ENCODE measurements at regions not wholly inside any gene's neighbourhood (a gene's known extent, or its start where the extent isn't known, plus 50 kb on each side); places are given as distances from the start of the nearest gene placed in this dataset.
A peak's percentile ranks its signal among the peaks of the same experiment; 100 is the strongest.

- intact Hi-C loops (cut with DNase I): no loop called here
- DNase-seq (ENCODE audit: low spot score): no peak
These were observed 509.0 kb downstream of the CD83 start for GRCh38 chr6:14626556-14626955.

DNA sequence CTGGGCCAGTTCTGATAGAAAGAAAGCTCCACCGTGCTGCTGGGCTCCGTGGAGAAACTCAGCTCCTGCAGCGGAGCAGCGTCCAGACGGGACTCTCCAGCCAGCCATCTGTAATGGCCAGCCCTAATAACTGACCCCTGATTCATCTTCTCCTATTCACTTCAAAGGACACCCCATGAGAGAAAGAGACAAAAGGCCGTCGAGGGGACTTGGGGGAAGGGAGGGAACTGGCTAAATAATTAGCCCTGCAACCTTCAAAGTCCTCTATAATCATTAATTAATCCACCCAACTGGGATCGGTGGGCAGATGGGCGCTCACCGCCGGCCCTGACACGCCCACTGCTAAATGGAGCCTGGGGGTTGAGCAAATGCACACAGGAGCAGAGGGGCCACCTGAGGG, 512.4 kb downstream of the CD83 start:
- DNase-seq (ENCODE audit: low spot score): no peak
- intact Hi-C loops (cut with DNase I): loop anchor here (10.0 kb wide), 1 partner anchor 615 kb away; the partner anchor contains the start of gene JARID2

- intact Hi-C loops (cut with DNase I): loop anchor here (10.0 kb wide), 1 partner anchor 611 kb away; the partner anchor contains the start of gene JARID2
- DNase-seq (ENCODE audit: low spot score): no peak
These were observed 515.9 kb downstream of the CD83 start for GRCh38 chr6:14633479-14633878.

GRCh38 chr6:14634072-14634471, 516.5 kb downstream of the CD83 start:
- DNase-seq (ENCODE audit: low spot score): no peak
- intact Hi-C loops (cut with DNase I): loop anchor here (10.0 kb wide), 1 partner anchor 611 kb away; the partner anchor contains the start of gene JARID2

- intact Hi-C loops (cut with DNase I): loop anchor here (5.0 to 10.0 kb wide), 4 partner anchors 77 to 610 kb away; partner anchors contain the start of gene JARID2
- DNase-seq (ENCODE audit: low spot score): no peak
These were observed 517.6 kb downstream of the CD83 start for GRCh38 chr6:14635195-14635594.

DNA sequence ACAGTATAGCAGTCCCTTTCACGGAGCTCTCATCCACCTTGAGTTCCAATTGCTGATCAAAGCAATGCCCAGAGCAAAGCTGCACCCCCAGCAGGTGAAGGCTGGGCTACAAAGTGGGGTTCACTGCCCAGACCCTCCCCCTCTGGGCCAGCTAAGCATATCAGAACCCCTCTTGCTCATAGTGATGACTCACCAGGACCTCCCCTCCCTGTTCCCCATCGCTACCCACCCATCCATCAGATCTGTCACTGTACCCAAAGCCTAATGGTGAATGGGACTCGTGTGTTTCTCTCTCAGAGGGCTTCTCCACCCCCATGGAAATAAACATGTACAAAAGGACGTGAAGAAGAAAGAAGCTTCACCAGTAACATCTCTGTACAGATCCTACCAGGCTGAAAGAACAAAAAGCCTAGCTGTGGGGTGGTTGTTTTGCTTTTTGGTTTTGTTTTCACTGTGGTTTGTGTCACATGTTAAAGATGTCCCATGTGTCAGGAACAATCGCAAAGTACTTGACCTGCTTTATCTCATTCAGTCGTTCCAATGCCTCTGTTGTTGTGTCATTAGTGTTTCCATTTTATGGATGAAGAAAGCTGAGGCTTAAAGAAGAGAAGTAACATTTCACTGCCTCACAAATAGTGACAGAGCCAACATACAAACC, 518.5 kb downstream of the CD83 start:
- DNase-seq (ENCODE audit: low spot score): no peak
- intact Hi-C loops (cut with DNase I): loop anchor here (5.0 to 10.0 kb wide), 4 partner anchors 76 to 609 kb away; partner anchors contain the start of gene JARID2

DNA sequence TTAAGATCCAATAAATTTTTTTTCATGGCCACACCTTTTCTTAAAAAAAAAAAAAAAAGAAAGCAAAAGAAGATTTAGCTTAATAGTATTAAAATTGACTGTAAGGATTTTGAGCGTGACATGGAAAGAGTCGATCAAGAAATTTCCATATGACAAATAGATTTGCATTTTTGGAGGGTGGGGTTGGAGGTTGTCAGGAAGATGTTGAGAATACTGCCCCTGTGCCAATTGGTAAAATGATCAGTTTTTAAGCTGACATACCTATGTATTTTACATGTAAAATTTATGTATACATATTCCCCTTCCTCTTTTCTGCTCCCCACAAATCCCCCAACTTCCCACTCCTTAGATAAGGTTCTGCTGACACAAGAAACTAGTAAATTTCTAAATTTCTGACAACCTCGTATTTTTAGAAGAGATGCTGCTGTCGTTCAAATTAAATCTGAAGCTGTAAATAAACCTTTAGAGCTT, 520.9 kb downstream of the CD83 start:
- intact Hi-C loops (cut with DNase I): loop anchor here (5.0 to 10.0 kb wide), 4 partner anchors 74 to 606 kb away; partner anchors contain the start of gene JARID2
- DNase-seq (ENCODE audit: low spot score): no peak

DNA sequence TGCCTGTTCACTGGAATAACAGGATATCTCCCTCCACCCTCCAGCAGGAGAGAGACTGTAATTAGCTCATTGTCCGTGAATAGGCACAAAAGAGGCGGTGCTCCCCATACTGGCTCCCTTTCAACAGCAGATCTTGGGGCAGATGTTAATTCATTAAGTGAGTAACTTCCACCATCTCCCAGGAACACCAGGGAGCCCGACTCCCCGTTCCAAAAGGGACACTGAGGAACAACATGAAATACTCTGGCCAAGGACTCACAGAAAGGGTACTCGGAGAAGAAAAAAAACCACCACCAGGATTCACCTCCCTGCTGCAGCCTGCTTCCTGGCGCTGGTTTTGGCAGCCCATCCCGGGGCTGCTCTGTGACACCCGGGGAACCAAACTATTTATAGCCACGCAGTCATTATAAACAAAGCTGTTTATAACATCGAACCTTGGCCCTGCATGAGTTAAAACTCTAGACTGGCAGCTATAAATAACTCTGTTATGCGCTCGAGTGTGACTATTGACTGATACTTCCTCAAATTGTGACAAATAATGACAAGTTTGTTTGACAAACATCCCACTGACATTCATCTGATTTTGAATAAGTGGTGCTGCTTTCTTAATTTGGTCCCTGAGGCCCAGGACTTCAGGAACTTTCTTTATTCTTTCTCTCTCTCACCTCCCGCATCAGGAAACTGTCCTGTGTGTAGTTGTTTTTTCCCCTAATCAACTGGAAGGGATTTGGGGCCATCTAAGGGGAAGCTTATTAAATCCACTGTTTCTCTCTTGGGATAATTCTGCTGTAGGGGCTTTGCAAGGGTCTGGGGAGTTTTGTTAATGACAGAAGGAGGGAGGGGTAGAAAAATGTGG, 521.6 kb downstream of the CD83 start:
- DNase-seq (ENCODE audit: low spot score): peak; percentile 81
- intact Hi-C loops (cut with DNase I): loop anchor here (5.0 to 10.0 kb wide), 4 partner anchors 73 to 606 kb away; partner anchors contain the start of gene JARID2

GRCh38 chr6:14639983-14640599, 522.5 kb downstream of the CD83 start:
- intact Hi-C loops (cut with DNase I): loop anchor here (5.0 to 10.0 kb wide), 4 partner anchors 72 to 605 kb away; partner anchors contain the start of gene JARID2
- DNase-seq (ENCODE audit: low spot score): no peak

DNA sequence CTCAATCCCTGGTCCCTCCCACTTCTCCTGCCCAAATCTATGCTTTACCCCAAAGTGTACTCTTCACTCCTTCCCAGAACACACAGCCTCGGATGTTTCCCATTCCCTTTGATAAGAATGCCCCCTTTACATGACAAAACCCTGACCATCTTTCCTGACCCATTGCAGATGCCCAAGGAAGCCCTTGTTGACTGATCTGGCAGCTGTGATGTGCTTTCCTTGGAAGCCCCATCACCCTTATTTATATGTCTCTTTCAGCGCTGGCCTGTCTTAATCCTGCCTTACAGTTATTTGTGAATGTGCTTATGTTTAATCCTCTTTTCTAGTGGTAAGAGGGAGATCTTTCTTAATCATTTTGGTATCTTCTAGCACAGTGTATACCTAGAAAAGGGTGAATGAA, 523.1 kb downstream of the CD83 start:
- intact Hi-C loops (cut with DNase I): no loop called here
- no peak for DNase-seq (ENCODE audit: low spot score)

DNA sequence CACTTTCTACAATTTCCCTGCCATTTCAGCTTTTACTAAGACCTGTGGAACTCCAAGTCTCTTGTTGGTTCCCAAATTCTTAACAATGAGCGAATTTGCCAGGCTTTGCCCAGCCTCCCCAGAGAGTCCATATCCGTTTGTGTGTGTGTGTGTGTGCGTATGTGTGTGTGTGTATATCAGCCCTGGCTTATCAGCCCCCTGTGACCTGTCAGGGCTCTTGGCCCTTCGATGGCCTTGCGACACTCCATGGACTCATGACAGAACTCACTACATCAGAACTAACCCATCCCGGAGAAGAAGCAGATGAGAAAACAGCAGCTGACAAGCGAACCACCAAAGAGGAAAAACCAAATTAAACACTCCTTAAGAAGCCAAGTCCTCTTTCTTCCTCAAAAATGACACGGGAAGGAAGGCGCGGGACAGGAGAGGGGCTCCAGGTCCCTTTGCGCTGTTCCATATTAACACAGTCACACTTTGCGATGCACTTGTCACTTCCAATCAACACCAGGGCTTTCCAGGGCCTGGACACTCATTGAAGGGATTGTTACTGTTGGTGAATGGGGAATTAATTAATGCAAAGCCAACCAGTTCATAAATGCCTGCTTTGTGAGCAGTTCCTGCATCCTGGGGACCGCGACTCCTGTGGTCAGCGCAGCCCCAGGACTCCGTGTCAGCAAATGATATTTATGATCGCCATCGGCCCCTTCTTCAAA, 524.0 kb downstream of the CD83 start:
- DNase-seq (ENCODE audit: low spot score): no peak
- intact Hi-C loops (cut with DNase I): no loop called here

DNA sequence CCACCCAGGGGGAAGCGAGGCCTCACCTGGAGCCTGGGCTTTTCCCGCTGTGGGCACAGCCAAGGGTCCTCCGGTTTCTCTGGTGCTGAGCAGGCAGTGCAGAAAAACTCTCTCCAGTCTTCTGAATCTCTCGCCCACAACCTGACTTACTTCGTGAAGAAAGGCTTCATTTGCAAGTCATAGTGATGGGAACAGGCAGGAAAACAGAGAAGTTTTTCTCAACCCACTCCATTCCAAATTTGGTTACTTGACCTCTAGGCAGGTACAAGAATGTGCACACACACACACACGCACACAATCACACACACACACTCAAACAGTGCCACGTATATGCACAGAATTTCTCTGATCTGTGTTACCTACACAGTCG, 524.5 kb downstream of the CD83 start:
- intact Hi-C loops (cut with DNase I): no loop called here
- no peak for DNase-seq (ENCODE audit: low spot score)

DNA sequence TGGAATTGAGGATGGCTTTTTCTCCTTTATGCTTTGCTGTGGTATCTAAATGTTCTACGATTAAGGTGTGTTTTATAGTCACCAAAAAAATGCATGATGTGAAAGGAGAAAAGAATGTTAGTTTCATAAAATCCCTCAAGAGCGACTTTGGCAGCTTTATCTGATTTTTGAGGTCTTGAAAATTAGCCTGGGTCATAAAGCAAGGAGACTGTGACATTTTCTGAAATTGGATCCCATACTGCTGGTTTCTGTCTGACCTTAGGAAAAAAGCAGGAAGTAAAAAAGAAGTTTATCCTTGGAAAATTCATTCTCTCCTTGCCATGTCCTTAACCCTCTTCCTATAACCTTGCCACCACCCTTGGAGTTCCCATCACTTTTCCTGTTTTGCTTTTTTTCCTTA, 525.3 kb downstream of the CD83 start:
- intact Hi-C loops (cut with DNase I): no loop called here
- no peak for DNase-seq (ENCODE audit: low spot score)

- intact Hi-C loops (cut with DNase I): no loop called here
- DNase-seq (ENCODE audit: low spot score): no peak
These were observed 526.8 kb downstream of the CD83 start for GRCh38 chr6:14644381-14644780.

DNA sequence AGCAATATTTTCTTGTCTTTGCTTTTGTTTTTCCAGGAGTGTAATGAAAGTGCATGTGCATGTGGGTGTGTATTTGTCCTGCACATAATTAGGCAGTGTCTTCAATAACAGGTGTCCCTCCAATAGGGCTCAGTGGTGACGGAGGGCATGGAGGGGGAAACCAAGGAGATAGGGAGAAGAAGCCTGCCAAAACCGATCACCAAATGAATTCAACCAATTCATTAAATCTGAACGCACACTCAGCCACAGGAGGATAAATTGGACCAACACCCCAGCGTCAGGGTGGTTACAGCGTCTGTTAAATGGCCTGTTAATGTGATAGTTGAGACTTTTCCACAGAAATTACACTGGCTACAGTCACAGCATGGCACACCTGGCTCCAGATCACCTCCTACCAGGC, 527.6 kb downstream of the CD83 start:
- intact Hi-C loops (cut with DNase I): no loop called here
- no peak for DNase-seq (ENCODE audit: low spot score)

GRCh38 chr6:14645841-14646240, 528.3 kb downstream of the CD83 start:
- intact Hi-C loops (cut with DNase I): no loop called here
- no peak for DNase-seq (ENCODE audit: low spot score)

DNA sequence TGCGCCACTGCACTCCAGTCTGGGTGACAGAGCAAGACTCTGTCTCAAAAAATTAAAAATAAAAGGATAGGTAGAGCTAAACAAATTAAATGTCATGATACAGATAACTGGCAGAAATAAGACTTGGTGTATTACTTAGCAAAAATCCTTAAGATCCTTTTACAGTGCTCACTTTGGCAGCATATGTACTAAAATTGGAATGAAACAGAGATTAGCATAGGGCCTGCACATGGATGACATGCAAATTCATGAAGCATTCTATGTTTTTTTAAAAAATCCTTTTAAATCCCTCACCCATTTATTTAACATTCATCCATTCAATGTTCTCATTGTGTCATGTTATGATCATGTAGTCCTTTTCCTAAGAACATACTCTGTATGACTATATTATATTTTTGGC, 528.8 kb downstream of the CD83 start:
- intact Hi-C loops (cut with DNase I): no loop called here
- DNase-seq (ENCODE audit: low spot score): no peak

- DNase-seq (ENCODE audit: low spot score): no peak
- intact Hi-C loops (cut with DNase I): no loop called here
These were observed 529.8 kb downstream of the CD83 start for GRCh38 chr6:14647357-14647756.

GRCh38 chr6:14652536-14652935, 535.0 kb downstream of the CD83 start:
- no peak for DNase-seq (ENCODE audit: low spot score)
- intact Hi-C loops (cut with DNase I): no loop called here

Data from cardiac septum (tissue), 1 donor.